Gastroesophageal sphincter (tissue), 4 donors: ENCODE measurements at regions not wholly inside any gene's neighbourhood (a gene's known extent, or its start where the extent isn't known, plus 50 kb on each side); places are given as distances from the start of the nearest gene placed in this dataset.
A peak's percentile ranks its signal among the peaks of the same experiment; 100 is the strongest.

Experiments used
- ATAC-seq: fragments of 150-250 bp; one replicate; pipeline ENCODE4 v1.9.1; 2016; ENCODE audit warnings: mild to moderate bottlenecking, moderate library complexity
- H3K27ac ChIP-seq, 4 donors: fragments of 200-600 bp; sonication (generic) in 3 of 4; 1 replicate in 3 of 4; 2 replicates in 1 of 4; pipeline ENCODE4 v1.5.1; 2016 to 2019
- H3K27me3 ChIP-seq: fragments of 200-600 bp; sonication (generic); one replicate; pipeline ENCODE4 v1.5.1; 2019
- H3K36me3 ChIP-seq, 2 donors: fragments of 200-600 bp; sonication (generic); one replicate each; pipeline ENCODE4 v1.5.1; 2019; ENCODE audit warnings: control low read depth in 1 of 2
- H3K4me1 ChIP-seq, 3 donors: fragments of 200-600 bp; sonication (generic); 1 replicate in 2 of 3; 2 replicates in 1 of 3; pipeline ENCODE4 v1.5.1; 2016 to 2019; ENCODE audit warnings: control low read depth in 2 of 3
- H3K4me3 ChIP-seq, 2 donors: fragments of 200-600 bp; sonication (generic); one replicate each; pipeline ENCODE4 v1.5.1; 2019; ENCODE audit warnings: mild to moderate bottlenecking in 1 of 2, moderate library complexity in 1 of 2
- H3K9me3 ChIP-seq, 3 donors: fragments of 200-600 bp; sonication (generic); one replicate each; pipeline ENCODE4 v1.5.1; 2017 to 2019; ENCODE audit warnings: control low read depth in 2 of 3
- CTCF ChIP-seq, 4 experiments: fragments of 200-600 bp in 2 of 4; fragments of 450-650 bp in 2 of 4; sonication (generic) in 1 of 4; IDR thresholded peaks; one replicate each; pipeline ENCODE4 v1.5.1; 2017 to 2019; ENCODE audit warnings: antibody characterized with exemption in 4 of 4, mild to moderate bottlenecking in 2 of 4, moderate library complexity in 2 of 4
- EP300 ChIP-seq: sonication (generic); formaldehyde crosslinking; IDR thresholded peaks from one replicate; pipeline ENCODE4 v1.6.1; 2017; ENCODE audit warnings: antibody characterized with exemption, mild to moderate bottlenecking
- POLR2A ChIP-seq, 2 donors: fragments of 450-650 bp; IDR thresholded peaks; one replicate each; pipeline ENCODE4 v1.6.1; 2017; ENCODE audit warnings: antibody characterized with exemption in 2 of 2, mild to moderate bottlenecking in 2 of 2, moderate library complexity in 1 of 2
- POLR2AphosphoS5 ChIP-seq: sonication (generic); formaldehyde crosslinking; IDR thresholded peaks from one replicate; pipeline ENCODE4 v1.6.1; 2017; ENCODE audit warnings: antibody characterized with exemption
- WGBS, 2 donors: methylation state at CpG; one replicate each; pipeline ENCODE4 v1.1.5; 2018; ENCODE audit warnings: low coverage in 1 of 2; 5-methylcytosine and 5-hydroxymethylcytosine counted together

- no peaks in the 10 kb centered on the region for H3K4me1 ChIP-seq
- TF ChIP-seq POLR2A (IDR thresholded peaks at IDR 0.05) (no peak), EP300 (no peak), POLR2AphosphoS5 (no peak), CTCF (IDR thresholded peaks at IDR 0.05) (no peak)
- H3K4me3 ChIP-seq, result no peak overlapping the region
- H3K27me3 ChIP-seq, result no peaks in the 10 kb centered on the region
- no peaks in the 10 kb centered on the region for H3K36me3 ChIP-seq
- 68 to 100% methylated on average over 2 to 3 of the region's 3 CpGs for WGBS, 2 donors
- H3K9me3 ChIP-seq, result no peaks in the 10 kb centered on the region
- H3K27ac ChIP-seq, result no peak overlapping the region
- ATAC-seq, result no peak
Observed at GRCh38 chr3:104591776-104592175, 774.9 kb upstream of the ALCAM start.

DNA sequence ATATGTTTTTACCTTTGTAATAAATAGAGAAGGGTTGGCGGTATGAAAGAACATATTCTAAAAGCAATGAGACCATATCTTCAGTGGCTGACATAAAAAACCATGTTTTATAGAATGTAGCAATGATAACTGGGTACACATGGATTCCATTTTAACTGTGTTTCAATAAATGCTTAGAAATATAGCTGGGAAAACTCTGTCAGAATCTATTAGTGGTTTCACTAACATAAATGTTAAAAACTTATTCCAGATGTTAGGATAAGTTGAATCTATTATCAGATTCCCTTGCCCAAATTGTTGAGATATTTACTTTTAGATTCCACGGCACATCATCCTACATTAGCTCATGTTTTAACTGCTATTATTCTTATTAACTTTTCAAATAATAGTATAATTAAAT, 772.2 kb upstream of the ALCAM start:
- no peak for ATAC-seq
- 81 to 88% methylated on average over 2 of the region's 2 CpGs for WGBS, 2 donors
- Histone ChIP-seq H3K27me3 (no peaks in the 10 kb centered on the region), H3K4me1 (no peaks in the 10 kb centered on the region), H3K9me3 (no peaks in the 10 kb centered on the region), H3K4me3 (no peak overlapping the region), H3K27ac (no peak overlapping the region), H3K36me3 (no peaks in the 10 kb centered on the region)
- TF ChIP-seq EP300 (no peak), POLR2AphosphoS5 (no peak), CTCF (IDR thresholded peaks at IDR 0.05) (no peak), POLR2A (IDR thresholded peaks at IDR 0.05) (no peak)

DNA sequence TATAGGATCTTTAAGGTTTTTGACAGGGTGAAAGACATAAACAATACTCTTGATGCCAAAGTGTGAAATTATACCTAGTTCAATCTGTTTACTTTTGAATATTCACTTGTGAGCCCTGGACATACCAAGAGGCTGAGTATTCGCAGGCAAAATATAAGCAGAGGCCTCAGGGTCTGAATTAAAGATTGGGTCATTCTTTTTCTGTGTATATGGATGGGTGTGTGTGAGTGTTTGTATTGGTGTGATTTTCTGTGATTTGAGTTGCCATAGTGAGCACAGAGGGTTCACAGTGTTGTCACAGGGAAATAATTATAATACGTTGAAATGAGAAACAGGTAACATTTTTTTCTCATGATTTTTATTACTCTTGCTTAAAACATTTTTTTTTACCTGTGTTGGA, 770.7 kb upstream of the ALCAM start:
- Histone ChIP-seq H3K4me3 (no peak overlapping the region), H3K9me3 (no peaks in the 10 kb centered on the region), H3K4me1 (no peaks in the 10 kb centered on the region), H3K27me3 (no peaks in the 10 kb centered on the region), H3K27ac (no peak overlapping the region), H3K36me3 (no peaks in the 10 kb centered on the region)
- no peak for ATAC-seq
- TF ChIP-seq POLR2AphosphoS5 (no peak), EP300 (no peak), CTCF (IDR thresholded peaks at IDR 0.05) (no peak), POLR2A (IDR thresholded peaks at IDR 0.05) (no peak)
- 74 to 85% methylated on average over 2 of the region's 2 CpGs for WGBS, 2 donors

DNA sequence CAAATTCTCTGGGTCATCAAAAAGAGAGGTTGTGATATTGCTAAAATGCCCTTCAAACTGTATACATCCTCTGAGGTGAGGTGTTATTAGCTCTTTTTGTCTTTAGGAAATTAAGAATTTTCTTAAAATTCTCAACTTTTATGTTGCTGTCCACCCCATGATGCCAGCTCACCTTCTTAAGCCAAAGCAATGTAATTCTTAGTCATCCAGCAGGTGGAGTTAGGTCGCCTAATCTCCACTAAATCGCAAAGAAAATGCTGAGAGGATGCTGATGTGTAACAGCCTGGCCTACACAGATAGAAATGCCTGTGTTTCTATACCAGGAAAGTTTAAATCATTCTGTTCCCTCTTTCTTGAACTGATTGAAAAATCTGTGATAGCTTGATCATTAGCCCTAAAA, 770.2 kb upstream of the ALCAM start:
- ATAC-seq, result no peak
- TF ChIP-seq POLR2A (IDR thresholded peaks at IDR 0.05), result no peak
- TF ChIP-seq POLR2AphosphoS5, result no peak
- TF ChIP-seq EP300, result no peak
- peak in 3 of 4 experiments; percentile 30 to 39 (median 32) for TF ChIP-seq CTCF (IDR thresholded peaks at IDR 0.05)

GRCh38 chr3:104598848-104599511, 767.7 kb upstream of the ALCAM start:
- WGBS, 2 donors, result 78 to 85% methylated on average over 6 of the region's 6 CpGs
- Histone ChIP-seq H3K27me3 (no peaks in the 10 kb centered on the region), H3K9me3 (no peaks in the 10 kb centered on the region), H3K4me1 (no peaks in the 10 kb centered on the region), H3K4me3 (no peak overlapping the region), H3K36me3 (no peaks in the 10 kb centered on the region), H3K27ac (no peak overlapping the region)
- no peak for ATAC-seq
- no peak for TF ChIP-seq POLR2AphosphoS5
- no peak for TF ChIP-seq EP300
- TF ChIP-seq CTCF (IDR thresholded peaks at IDR 0.05), result no peak
- no peak for TF ChIP-seq POLR2A (IDR thresholded peaks at IDR 0.05)

More for the DNA sequence above, 770.2 kb upstream of the ALCAM start:
- no peaks in the 10 kb centered on the region for H3K9me3 ChIP-seq
- H3K4me3 ChIP-seq, result no peak overlapping the region
- 38 to 42% methylated on average over 2 of the region's 2 CpGs for WGBS, 2 donors
- no peaks in the 10 kb centered on the region for H3K4me1 ChIP-seq
- no peaks in the 10 kb centered on the region for H3K36me3 ChIP-seq
- no peak overlapping the region for H3K27ac ChIP-seq
- H3K27me3 ChIP-seq, result no peaks in the 10 kb centered on the region
